Right lobe of liver (tissue), 6 donors: ENCODE measurements at regions not wholly inside any gene's neighbourhood (a gene's known extent, or its start where the extent isn't known, plus 50 kb on each side); places are given as distances from the start of the nearest gene placed in this dataset.

Source experiments
- ATAC-seq, 4 donors: fragments of 200-7000 bp; cut with Tn5 transposase; one replicate each; pipeline ENCODE4 v1.9.1; 2020; ENCODE audit warnings: mild to moderate bottlenecking in 4 of 4, moderate library complexity in 4 of 4
- DNase-seq, 3 donors: peaks; one replicate each; pipeline ENCODE4 v3.0.0-alpha.2; 2020
- H3K27ac ChIP-seq, 3 donors: fragments of 200-600 bp; one replicate each; pipeline ENCODE4 v1.8.0; 2022
- H3K27me3 ChIP-seq, 2 donors: fragments of 200-600 bp; one replicate each; pipeline ENCODE4 v1.8.0; 2022
- H3K36me3 ChIP-seq, 4 donors: fragments of 200-600 bp; sonication (generic) in 1 of 4; one replicate each; pipeline versions ENCODE4 v1.5.1 to v1.8.0; 2017 to 2022; ENCODE audit warnings: control low read depth in 1 of 4
- H3K4me1 ChIP-seq, 4 donors: fragments of 200-600 bp; sonication (generic) in 1 of 4; one replicate each; pipeline versions ENCODE4 v1.5.1 to v1.8.0; 2017 to 2022; ENCODE audit warnings: control low read depth in 1 of 4
- H3K4me3 ChIP-seq, 3 donors: fragments of 200-600 bp; one replicate each; pipeline ENCODE4 v1.8.0; 2022
- H3K9me3 ChIP-seq, 4 donors: fragments of 200-600 bp; sonication (generic) in 1 of 4; one replicate each; pipeline versions ENCODE4 v1.5.1 to v1.8.0; 2017 to 2022; ENCODE audit warnings: control low read depth in 1 of 4
- CTCF ChIP-seq, 4 donors: fragments of 200-600 bp in 3 of 4; fragments of 450-650 bp in 1 of 4; IDR thresholded peaks; one replicate each; pipeline versions ENCODE4 v1.5.1 to v1.8.0; 2016 to 2022; ENCODE audit warnings: antibody characterized with exemption in 4 of 4, mild to moderate bottlenecking in 2 of 4
- POLR2A ChIP-seq: fragments of 450-650 bp; IDR thresholded peaks from one replicate; pipeline ENCODE4 v1.6.1; 2017; ENCODE audit warnings: antibody characterized with exemption, mild to moderate bottlenecking
- WGBS: methylation state at CpG from one replicate; pipeline ENCODE4 v1.1.6; 2018; ENCODE audit warnings: low coverage, low lambda C conversion rate; ENCODE audit not compliant: insufficient coverage; ENCODE audit errors: missing lambda C conversion rate; 5-methylcytosine and 5-hydroxymethylcytosine counted together
- intact Hi-C, 2 donors: fragments of 100-400 bp; cut with DNase I; formaldehyde crosslinking; loops; one replicate each; pipeline versions ENCODE4 v1.11.2 to v1.14.1; 2022
- donor health status: DM: no; HTN: yes; CAD: no.
- donor health status: DM: no; HTN: no; CAD: no.
- donor health status: DM: no; HTN: no; CAD: no.
- donor health status: DM: no; HTN: yes; CAD: no.
- donor health status: DM: no; HTN: yes; CAD: no.

- Histone ChIP-seq H3K4me1 (peaks cover 0 to 12% (median 6%) of the 10 kb centered on the region in 4 donors), H3K27ac (no peak overlapping the region), H3K4me3 (no peak overlapping the region), H3K9me3 (no peaks in the 10 kb centered on the region), H3K27me3 (no peaks in the 10 kb centered on the region), H3K36me3 (no peaks in the 10 kb centered on the region)
- intact Hi-C loops: no loop called here
- 63% methylated on average over 3 of the region's 3 CpGs for WGBS
- no peak for TF ChIP-seq CTCF (IDR thresholded peaks at IDR 0.05)
- no peak for TF ChIP-seq POLR2A
- no peak for DNase-seq
- ATAC-seq: no peak
Observed at GRCh38 chr18:61662726-61663125, 230.1 kb downstream of the RNF152 start.

- H3K4me3 ChIP-seq: no peak overlapping the region
- no peaks in the 10 kb centered on the region for H3K36me3 ChIP-seq
- intact Hi-C loops: no loop called here
- no peaks in the 10 kb centered on the region for H3K27me3 ChIP-seq
- WGBS: 44% methylated on average over 2 of the region's 2 CpGs
- TF ChIP-seq POLR2A (no peak), CTCF (IDR thresholded peaks at IDR 0.05) (no peak)
- H3K4me1 ChIP-seq: peaks cover 0 to 7% (median 2%) of the 10 kb centered on the region in 4 donors
- DNase-seq (no peak), ATAC-seq (no peak)
- H3K27ac ChIP-seq: no peak overlapping the region
- no peaks in the 10 kb centered on the region for H3K9me3 ChIP-seq
Observed at GRCh38 chr18:61658431-61658830, 234.4 kb downstream of the RNF152 start.

GRCh38 chr18:61657066-61657732 lies 235.6 kb downstream of the RNF152 start:
- Histone ChIP-seq H3K4me1 (peaks cover 0 to 11% (median 4%) of the 10 kb centered on the region in 4 donors), H3K27ac (no peak overlapping the region), H3K4me3 (no peak overlapping the region), H3K27me3 (no peaks in the 10 kb centered on the region), H3K9me3 (no peaks in the 10 kb centered on the region), H3K36me3 (no peaks in the 10 kb centered on the region)
- ATAC-seq: peak in 2 of 4 donors; percentile 27 to 45
- 83% methylated on average over 3 of the region's 3 CpGs for WGBS
- no peak for TF ChIP-seq CTCF (IDR thresholded peaks at IDR 0.05)
- TF ChIP-seq POLR2A: no peak
- DNase-seq: no peak
- intact Hi-C loops: no loop called here

- DNase-seq (no peak), ATAC-seq (peak; percentile 32 to 69 (median 50))
- 22% methylated on average over 2 of the region's 2 CpGs for WGBS
- TF ChIP-seq CTCF (IDR thresholded peaks at IDR 0.05) (no peak), POLR2A (peak; percentile 52)
- no peaks in the 10 kb centered on the region for H3K27me3 ChIP-seq
- H3K36me3 ChIP-seq: no peaks in the 10 kb centered on the region
- peak overlapping the region in 2 of 3 donors; percentile 27 to 34 for H3K27ac ChIP-seq
- intact Hi-C loops: no loop called here
- peaks cover 0 to 14% (median 4%) of the 10 kb centered on the region in 4 donors for H3K4me1 ChIP-seq
- no peak overlapping the region for H3K4me3 ChIP-seq
- no peaks in the 10 kb centered on the region for H3K9me3 ChIP-seq
Observed at GRCh38 chr18:61655630-61656029, 237.2 kb downstream of the RNF152 start.
